Activated naive CD8-positive, alpha-beta T cell treated with anti-CD3 and anti-CD28 coated beads, Interleukin-2, amount 10 ng/mL, durations not matched to agents 7 days and 5 days (primary cell): ENCODE measurements at regions not wholly inside any gene's neighbourhood (a gene's known extent, or its start where the extent isn't known, plus 50 kb on each side); places are given as distances from the start of the nearest gene placed in this dataset.

Experiments
- ATAC-seq: fragments of 150-1000 bp; cut with Tn5 transposase; one replicate; pipeline ENCODE4 v1.10.0; 2021; ENCODE audit warnings: low read depth, moderate library complexity
- POLR2A ChIA-PET: fragments of 350-600 bp; sonication (Branson Sonifier 250); formaldehyde crosslinking; loops from one replicate; lab custom pipeline; 2021; ENCODE audit warnings: antibody characterized with exemption; lab: Charles Lee
- DNase-seq: peaks from one replicate; pipeline ENCODE4 v3.0.0; 2021
- H3K27ac Mint-ChIP-seq: one replicate; pipeline ENCODE4 v1.8.0; 2022; ENCODE audit warnings: mild to moderate bottlenecking, mixed read lengths
- H3K27me3 Mint-ChIP-seq: one replicate; pipeline ENCODE4 v1.8.0; 2022; ENCODE audit warnings: mild to moderate bottlenecking, moderate library complexity, mixed read lengths
- H3K36me3 Mint-ChIP-seq: one replicate; pipeline ENCODE4 v1.8.0; 2021; ENCODE audit warnings: mild to moderate bottlenecking, mixed read lengths
- H3K4me1 Mint-ChIP-seq: one replicate; pipeline ENCODE4 v1.8.0; 2021; ENCODE audit warnings: mixed read lengths
- H3K4me3 Mint-ChIP-seq: one replicate; pipeline ENCODE4 v1.8.0; 2022; ENCODE audit warnings: mild to moderate bottlenecking, moderate library complexity, mixed read lengths
- H3K9me3 Mint-ChIP-seq: one replicate; pipeline ENCODE4 v1.8.0; 2021; ENCODE audit warnings: mixed read lengths

DNA sequence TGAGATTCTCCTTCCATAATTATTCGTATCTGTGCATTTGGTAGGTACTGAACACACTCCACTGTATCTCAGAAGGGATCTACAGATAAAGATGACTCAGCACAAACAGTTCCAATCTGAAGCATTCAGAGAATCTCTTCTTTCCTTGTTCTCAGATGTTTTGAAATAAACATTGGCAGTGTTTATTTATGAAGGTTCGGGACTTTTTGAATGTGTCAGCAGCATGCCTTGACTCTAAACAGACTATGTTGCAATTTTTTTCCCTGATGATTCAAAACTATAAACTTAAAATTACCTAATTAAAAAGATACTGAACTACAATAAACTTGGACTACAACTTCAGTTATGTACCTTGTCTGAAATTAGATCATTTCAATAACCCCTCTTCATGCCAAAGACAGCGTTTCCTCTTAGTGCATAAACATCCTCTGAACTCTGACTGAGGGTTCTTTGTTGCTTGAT, 612.9 kb upstream of the TBL1XR1 start:
- DNase-seq, result no peak
- H3K4me1 Mint-ChIP-seq, result no peaks in the 10 kb centered on the region
- peaks cover 3% of the 10 kb centered on the region for H3K9me3 Mint-ChIP-seq
- H3K27ac Mint-ChIP-seq, result no peak overlapping the region
- H3K4me3 Mint-ChIP-seq, result no peak overlapping the region
- ATAC-seq, result no peak
- peaks cover 3% of the 10 kb centered on the region for H3K36me3 Mint-ChIP-seq
- POLR2A ChIA-PET, result no interaction called here
- no peaks in the 10 kb centered on the region for H3K27me3 Mint-ChIP-seq

DNA sequence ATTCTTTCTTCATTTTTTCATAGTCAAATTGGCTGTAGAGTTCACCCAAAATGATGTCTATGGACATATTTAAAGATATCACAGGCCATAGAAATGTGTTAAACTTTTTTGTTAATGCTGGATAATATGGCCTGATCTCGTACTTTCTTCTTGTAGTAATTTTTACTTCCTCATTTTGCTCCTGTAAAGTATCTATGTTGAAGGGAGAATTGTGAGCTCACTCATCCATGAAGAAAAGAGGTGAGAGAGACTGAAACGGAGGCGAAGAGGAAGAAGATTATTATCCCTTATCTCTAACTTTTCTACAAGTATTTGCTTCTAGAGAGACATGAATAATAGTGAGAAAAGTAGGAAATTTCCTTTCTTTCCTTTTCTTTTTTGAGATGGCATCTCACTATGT, 613.8 kb upstream of the TBL1XR1 start:
- DNase-seq (no peak), ATAC-seq (no peak)
- H3K9me3 Mint-ChIP-seq, result peaks cover 3% of the 10 kb centered on the region
- no peak overlapping the region for H3K4me3 Mint-ChIP-seq
- POLR2A ChIA-PET, result no interaction called here
- peaks cover 3% of the 10 kb centered on the region for H3K36me3 Mint-ChIP-seq
- H3K27me3 Mint-ChIP-seq, result no peaks in the 10 kb centered on the region
- no peaks in the 10 kb centered on the region for H3K4me1 Mint-ChIP-seq
- H3K27ac Mint-ChIP-seq, result no peak overlapping the region

DNA sequence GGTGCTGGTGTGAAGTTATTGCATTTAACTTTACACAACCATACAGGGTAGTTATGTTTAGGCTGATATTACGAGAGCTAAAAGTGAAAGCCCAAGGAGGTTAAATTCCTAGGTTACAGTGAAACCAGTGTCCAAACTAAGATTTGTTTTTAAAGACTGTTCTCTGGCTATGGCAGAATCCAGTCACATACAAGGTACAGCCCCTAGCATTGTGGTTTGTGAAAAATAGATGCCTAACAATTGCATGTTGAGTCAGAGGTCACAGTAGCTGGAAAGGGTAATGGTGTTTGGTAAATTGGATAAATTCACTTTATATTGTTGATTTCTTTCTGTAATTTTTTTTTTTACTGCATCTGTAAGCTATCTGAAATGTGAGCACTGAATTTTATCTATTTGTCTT, 614.6 kb upstream of the TBL1XR1 start:
- POLR2A ChIA-PET, result no interaction called here
- Mint-ChIP-seq H3K27ac (no peak overlapping the region), H3K4me1 (no peaks in the 10 kb centered on the region), H3K9me3 (peaks cover 3% of the 10 kb centered on the region), H3K36me3 (peaks cover 3% of the 10 kb centered on the region), H3K27me3 (no peaks in the 10 kb centered on the region), H3K4me3 (no peak overlapping the region)
- no peak for DNase-seq
- no peak for ATAC-seq

DNA sequence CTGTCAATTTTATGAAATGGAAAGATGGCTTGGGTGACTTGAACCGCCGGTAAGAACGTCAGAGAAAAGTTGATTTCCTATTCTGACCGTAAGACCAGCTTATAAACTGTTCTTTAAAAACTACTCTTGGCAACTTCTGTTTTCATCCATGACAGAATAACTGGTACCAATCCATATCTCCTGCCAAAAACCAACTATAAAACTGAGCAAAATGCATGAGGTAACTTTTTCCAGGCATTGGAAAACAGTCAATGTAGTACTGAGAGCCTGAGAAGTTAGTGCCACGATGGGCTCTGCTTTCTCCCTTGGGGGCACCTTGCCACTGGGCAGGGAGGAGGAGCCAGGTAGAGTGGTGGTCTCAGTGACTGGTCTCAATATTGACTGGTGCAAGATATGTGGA, 615.2 kb upstream of the TBL1XR1 start:
- Mint-ChIP-seq H3K27me3 (no peaks in the 10 kb centered on the region), H3K9me3 (peaks cover 3% of the 10 kb centered on the region), H3K36me3 (peaks cover 3% of the 10 kb centered on the region), H3K4me1 (no peaks in the 10 kb centered on the region), H3K4me3 (no peak overlapping the region), H3K27ac (no peak overlapping the region)
- POLR2A ChIA-PET, result no interaction called here
- DNase-seq (no peak), ATAC-seq (no peak)

DNA sequence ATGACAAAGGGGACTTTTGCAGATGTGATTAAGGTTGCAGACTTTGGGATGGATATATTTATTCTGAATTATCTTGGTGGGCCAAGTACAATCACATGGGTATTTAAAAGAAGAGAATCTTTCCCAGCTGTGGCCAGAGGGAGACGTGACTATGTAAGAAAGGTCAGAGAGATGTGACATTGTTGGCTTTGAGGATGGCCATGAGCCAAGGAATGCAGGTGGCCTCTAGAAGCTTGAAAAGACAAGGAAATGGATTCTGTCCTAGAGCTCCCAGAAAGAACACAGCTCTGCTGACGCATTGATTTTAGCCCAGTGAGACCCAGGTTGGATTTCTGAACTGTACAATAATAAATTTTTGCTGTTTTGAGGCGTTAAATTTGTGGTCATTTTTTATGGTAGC, 616.0 kb upstream of the TBL1XR1 start:
- Mint-ChIP-seq H3K36me3 (peaks cover 3% of the 10 kb centered on the region), H3K4me3 (no peak overlapping the region), H3K4me1 (no peaks in the 10 kb centered on the region), H3K9me3 (peaks cover 1% of the 10 kb centered on the region), H3K27ac (no peak overlapping the region), H3K27me3 (no peaks in the 10 kb centered on the region)
- ATAC-seq (no peak), DNase-seq (no peak)
- POLR2A ChIA-PET, result no interaction called here

DNA sequence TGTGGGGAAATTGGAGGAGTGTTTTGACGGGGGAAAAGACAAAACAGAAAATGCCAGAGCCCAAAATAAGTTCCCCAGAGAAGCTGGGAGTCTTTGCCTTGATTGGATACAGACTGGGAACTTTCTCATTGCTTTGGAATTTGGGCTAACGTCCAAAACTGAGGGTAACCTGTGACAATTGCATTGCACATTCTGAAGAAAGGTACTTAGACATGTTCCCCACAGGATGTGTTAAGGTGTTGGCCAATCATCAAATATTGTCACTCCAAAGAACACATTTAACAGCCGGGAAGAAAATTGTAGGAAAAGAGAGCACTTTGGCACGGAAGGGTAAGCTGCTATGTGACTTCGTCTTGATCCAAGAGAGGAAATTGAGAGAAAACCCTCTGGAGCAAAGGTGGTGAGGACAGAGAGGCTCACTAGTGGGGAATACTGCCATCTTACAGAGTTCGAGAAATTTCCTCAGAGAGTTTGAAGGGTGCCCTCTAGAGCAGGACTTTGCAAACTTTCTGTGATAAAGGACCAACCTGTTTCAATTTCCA, 619.5 kb upstream of the TBL1XR1 start:
- H3K9me3 Mint-ChIP-seq, result peaks cover 2% of the 10 kb centered on the region
- ATAC-seq, result no peak
- H3K36me3 Mint-ChIP-seq, result no peaks in the 10 kb centered on the region
- H3K4me3 Mint-ChIP-seq, result no peak overlapping the region
- H3K4me1 Mint-ChIP-seq, result peaks cover 4% of the 10 kb centered on the region
- no peak overlapping the region for H3K27ac Mint-ChIP-seq
- POLR2A ChIA-PET, result no interaction called here
- no peak for DNase-seq
- H3K27me3 Mint-ChIP-seq, result no peaks in the 10 kb centered on the region

DNA sequence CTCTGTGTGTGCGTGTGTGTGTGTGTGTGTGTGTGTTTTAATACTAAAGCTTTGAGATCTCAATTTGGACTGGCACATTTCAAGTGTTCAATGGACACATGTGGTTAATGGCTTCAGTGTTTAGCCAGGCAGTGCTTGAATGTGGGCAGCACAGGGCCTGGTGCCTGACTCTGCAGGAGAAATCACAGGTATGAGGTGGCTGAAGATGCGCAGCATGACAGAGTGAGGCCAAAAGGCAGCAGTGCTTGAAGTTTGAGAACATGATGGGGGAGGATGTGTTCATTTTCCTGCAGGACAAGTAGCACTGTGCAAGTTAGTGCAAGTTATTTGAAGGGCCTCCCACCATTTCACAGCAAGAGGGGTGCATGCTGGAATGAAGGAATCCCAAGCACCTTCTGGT, 620.5 kb upstream of the TBL1XR1 start:
- POLR2A ChIA-PET, result no interaction called here
- no peaks in the 10 kb centered on the region for H3K27me3 Mint-ChIP-seq
- no peak overlapping the region for H3K27ac Mint-ChIP-seq
- no peak for DNase-seq
- no peak overlapping the region for H3K4me3 Mint-ChIP-seq
- no peak for ATAC-seq
- peaks cover 3% of the 10 kb centered on the region for H3K36me3 Mint-ChIP-seq
- H3K9me3 Mint-ChIP-seq, result peaks cover 2% of the 10 kb centered on the region
- H3K4me1 Mint-ChIP-seq, result peaks cover 4% of the 10 kb centered on the region

DNA sequence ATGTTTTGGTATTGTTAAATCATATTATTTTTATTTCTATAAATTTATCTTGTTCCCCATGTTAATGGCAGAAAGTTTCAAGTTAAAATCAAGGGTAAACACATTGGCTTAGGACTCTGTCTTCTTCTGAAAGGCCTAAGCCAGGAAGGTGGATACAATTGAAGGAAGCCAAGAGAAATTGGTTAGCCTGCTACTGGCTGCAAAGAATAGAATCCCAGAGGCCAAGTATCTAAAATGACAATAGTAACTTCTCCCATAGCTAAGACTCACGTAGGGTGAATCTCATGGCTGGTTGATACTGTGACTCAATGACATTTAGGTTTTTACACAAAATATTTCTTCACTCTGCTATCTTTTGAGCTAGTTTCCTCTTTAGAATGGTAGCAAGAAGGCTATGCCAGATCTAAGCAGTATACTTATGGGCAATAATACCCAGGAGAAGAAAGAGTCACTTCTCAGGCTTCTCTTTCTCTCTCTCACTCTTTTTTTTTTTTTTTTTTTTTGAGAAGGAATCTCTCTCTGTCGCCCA, 621.5 kb upstream of the TBL1XR1 start:
- peaks cover 4% of the 10 kb centered on the region for H3K4me1 Mint-ChIP-seq
- H3K4me3 Mint-ChIP-seq, result no peak overlapping the region
- peaks cover 2% of the 10 kb centered on the region for H3K9me3 Mint-ChIP-seq
- peaks cover 3% of the 10 kb centered on the region for H3K36me3 Mint-ChIP-seq
- POLR2A ChIA-PET, result no interaction called here
- no peaks in the 10 kb centered on the region for H3K27me3 Mint-ChIP-seq
- DNase-seq, result no peak
- H3K27ac Mint-ChIP-seq, result no peak overlapping the region
- ATAC-seq, result no peak

DNA sequence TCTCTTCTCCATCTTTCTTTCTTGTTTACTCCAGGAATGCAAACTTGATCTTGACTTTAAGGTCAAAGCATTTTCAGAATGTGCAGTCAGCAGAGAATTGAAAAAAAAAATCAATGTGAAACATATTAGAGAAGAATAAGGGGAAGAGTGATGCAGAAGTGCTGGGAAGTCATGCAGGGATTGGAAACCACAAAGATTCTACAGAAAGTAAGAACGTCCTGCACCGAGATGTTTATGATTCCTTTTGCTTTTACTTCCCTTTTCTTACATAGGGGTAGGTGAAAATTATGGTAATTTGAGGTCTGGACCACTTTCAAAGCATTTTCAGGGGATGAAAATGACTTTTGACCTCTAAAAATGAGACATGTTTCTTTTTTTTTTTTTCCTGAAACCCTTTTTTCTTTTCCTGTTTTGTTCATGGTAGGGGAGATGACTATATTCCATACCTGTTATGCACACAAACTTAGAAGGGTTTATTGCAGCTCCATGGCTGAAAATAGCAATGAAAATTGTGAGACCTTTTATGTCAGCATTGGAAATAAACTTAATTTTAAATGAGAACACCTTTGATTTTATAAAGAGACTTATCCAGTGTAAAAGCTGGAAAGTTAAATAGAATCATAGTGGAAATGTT, 623.5 kb upstream of the TBL1XR1 start:
- ATAC-seq, result no peak
- Mint-ChIP-seq H3K27me3 (no peaks in the 10 kb centered on the region), H3K4me3 (no peak overlapping the region), H3K27ac (no peak overlapping the region), H3K4me1 (peaks cover 4% of the 10 kb centered on the region), H3K36me3 (peaks cover 3% of the 10 kb centered on the region), H3K9me3 (peaks cover 2% of the 10 kb centered on the region)
- DNase-seq, result no peak
- POLR2A ChIA-PET, result no interaction called here

DNA sequence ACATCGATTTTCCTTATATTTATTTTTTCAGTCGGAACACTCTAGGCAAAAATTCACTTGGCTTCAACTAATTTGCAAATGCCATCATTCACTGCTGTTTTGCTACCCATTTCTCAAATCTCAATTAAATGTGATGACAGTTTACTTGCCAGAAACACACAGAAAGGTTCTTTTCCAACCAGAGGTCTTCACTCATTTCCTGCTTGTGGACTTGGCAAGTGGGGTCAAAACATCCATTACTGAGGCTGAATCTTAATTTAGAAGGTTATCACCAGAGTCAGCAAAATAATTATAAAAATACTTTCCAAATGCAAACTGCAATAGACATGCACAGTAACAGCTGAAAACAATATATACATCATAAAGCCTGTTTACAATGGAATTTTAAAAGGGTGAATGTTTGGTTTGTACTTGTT, 625.4 kb upstream of the TBL1XR1 start:
- H3K27ac Mint-ChIP-seq, result no peak overlapping the region
- peaks cover 2% of the 10 kb centered on the region for H3K9me3 Mint-ChIP-seq
- no peak for DNase-seq
- H3K27me3 Mint-ChIP-seq, result no peaks in the 10 kb centered on the region
- H3K4me1 Mint-ChIP-seq, result peaks cover 4% of the 10 kb centered on the region
- no peak for ATAC-seq
- POLR2A ChIA-PET, result no interaction called here
- peaks cover 3% of the 10 kb centered on the region for H3K36me3 Mint-ChIP-seq
- no peak overlapping the region for H3K4me3 Mint-ChIP-seq

DNA sequence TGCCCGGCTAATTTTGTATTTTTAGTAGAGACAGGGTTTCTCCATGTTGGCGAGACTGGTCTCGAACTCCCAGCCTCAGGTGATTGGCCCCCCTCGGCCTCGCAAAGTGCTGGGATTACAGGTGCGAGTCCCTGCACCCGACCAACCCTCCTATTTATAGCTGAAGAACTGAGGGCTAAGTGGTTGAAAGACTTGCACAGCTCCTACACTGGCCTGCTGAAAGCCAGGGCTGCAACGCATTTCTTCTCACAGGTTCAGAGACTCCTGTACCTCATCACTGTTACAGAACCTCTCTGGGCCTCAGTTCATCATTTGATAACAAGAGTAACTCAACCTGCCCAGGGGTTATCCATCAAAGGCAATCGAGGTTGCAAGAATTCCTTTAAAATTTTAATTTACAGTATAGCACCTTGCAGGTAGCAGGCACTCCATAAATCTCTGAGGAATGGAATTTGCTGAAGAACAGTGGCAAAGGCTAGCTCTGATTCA, 626.5 kb upstream of the TBL1XR1 start:
- peaks cover 3% of the 10 kb centered on the region for H3K36me3 Mint-ChIP-seq
- H3K4me3 Mint-ChIP-seq, result no peak overlapping the region
- no peak for DNase-seq
- peaks cover 4% of the 10 kb centered on the region for H3K4me1 Mint-ChIP-seq
- POLR2A ChIA-PET, result no interaction called here
- no peaks in the 10 kb centered on the region for H3K27me3 Mint-ChIP-seq
- ATAC-seq, result no peak
- H3K9me3 Mint-ChIP-seq, result peaks cover 2% of the 10 kb centered on the region
- no peak overlapping the region for H3K27ac Mint-ChIP-seq

DNA sequence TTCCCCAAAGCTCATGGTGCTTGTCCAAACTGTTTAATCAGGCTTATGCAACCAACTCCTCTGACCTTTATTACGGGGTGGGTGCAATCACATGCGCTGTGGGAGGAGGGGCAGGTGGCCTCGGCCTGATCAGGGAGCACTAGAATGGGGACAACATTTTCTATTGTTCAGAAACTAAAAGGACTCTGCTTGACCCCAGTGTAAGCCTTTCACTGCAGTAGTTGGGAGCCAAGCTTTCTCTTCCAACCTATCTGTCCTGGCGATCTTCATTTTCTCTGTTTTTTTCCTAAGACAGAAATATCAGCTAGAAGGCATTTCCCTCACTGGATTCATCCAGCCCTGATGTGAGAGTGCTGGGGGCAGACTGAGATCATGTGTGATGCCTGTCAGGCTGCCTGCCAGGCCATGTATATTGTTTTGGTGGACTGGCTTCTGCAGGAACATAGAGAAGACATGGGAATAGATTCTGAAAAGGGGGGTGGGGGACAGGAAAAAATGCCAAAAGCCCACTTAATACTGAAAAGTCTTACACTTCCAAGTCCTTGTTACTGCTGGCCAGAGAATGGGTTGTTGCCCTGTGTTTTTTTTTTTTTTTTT, 627.0 kb upstream of the TBL1XR1 start:
- Mint-ChIP-seq H3K4me3 (no peak overlapping the region), H3K36me3 (peaks cover 3% of the 10 kb centered on the region), H3K27ac (no peak overlapping the region), H3K9me3 (peaks cover 2% of the 10 kb centered on the region), H3K4me1 (peaks cover 4% of the 10 kb centered on the region), H3K27me3 (no peaks in the 10 kb centered on the region)
- no peak for ATAC-seq
- POLR2A ChIA-PET, result no interaction called here
- DNase-seq, result no peak

DNA sequence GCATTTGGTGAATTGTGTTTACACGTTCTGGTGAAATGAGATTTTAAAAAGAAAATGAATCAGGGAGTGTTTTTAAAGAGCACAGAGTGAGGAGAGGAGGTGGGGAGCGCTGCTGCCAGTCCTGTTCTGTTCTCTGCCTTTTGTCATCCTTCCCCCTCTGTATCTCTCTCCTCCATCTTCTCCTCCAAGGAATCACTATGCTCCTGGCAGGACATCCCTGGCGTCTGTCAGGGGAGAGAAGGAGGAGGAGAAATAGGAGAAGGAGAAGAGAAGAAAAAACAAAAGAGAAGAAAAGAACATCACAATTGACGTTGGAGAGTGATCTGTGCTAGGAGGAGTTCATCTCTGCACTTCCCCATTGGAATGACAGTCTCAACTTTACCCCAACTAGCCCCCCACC, 627.6 kb upstream of the TBL1XR1 start:
- no peak overlapping the region for H3K27ac Mint-ChIP-seq

DNA sequence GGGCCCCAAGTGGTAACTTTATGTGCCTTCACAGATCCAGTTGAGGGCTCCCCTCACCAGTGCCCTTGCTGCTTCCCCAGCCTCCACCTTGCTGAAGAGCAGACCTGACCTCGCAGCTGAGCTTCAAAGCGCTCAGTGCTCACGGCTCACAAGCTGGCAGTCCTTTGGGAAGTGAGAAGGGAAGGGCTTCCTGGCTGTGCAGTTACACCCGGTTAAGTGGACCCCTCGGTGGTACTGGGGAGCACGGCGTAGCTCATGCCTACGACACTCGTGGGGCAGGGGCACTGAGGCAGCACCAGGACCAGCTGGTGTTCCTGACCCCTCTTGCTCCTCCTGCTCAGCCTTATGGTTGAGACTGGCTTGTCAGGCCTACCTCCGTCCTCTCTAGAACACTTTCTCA, 629.0 kb upstream of the TBL1XR1 start:
- H3K4me3 Mint-ChIP-seq, result no peak overlapping the region
- POLR2A ChIA-PET, result no interaction called here
- peaks cover 3% of the 10 kb centered on the region for H3K36me3 Mint-ChIP-seq
- ATAC-seq (no peak), DNase-seq (no peak)
- no peaks in the 10 kb centered on the region for H3K9me3 Mint-ChIP-seq
- H3K27ac Mint-ChIP-seq, result no peak overlapping the region
- no peaks in the 10 kb centered on the region for H3K27me3 Mint-ChIP-seq
- no peaks in the 10 kb centered on the region for H3K4me1 Mint-ChIP-seq

More for the DNA sequence above, 627.6 kb upstream of the TBL1XR1 start:
- Mint-ChIP-seq H3K36me3 (peaks cover 3% of the 10 kb centered on the region), H3K27me3 (no peaks in the 10 kb centered on the region), H3K4me3 (no peak overlapping the region), H3K4me1 (peaks cover 4% of the 10 kb centered on the region), H3K9me3 (no peaks in the 10 kb centered on the region)
- ATAC-seq, result no peak
- DNase-seq, result no peak
- POLR2A ChIA-PET, result no interaction called here
